Islet precursor cell (in vitro differentiated cells): ENCODE measurements at regions not wholly inside any gene's neighbourhood (a gene's known extent, or its start where the extent isn't known, plus 50 kb on each side); places are given as distances from the start of the nearest gene placed in this dataset.
"Not testable (repeated sequence)": the region's sequence is repeated elsewhere in the genome, so short reads cannot be mapped to it uniquely, and the experiment has no call there.

Experiments
- DNase-seq: peaks from one replicate; pipeline ENCODE4 v3.0.0-alpha.2; 2018

DNA sequence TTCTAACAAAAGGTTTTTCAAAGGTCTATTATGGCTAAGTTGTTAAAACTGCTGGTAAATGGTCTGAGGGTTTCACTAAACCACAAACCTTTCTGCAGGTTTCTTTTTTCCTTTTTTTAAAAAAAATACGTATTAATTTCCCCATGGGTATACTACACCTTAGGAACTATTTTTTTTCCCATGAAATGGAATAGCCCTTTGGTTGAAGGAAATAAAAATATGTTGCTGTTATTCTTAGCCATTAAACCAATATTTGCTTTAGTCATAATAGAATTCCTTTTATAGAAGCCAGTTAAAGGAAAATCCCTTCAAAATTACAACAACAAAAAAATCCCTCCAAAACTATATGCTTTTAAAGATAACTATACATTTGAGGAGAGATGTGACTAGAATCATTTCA, 1303.3 kb downstream of the ROBO2 start:
- no peak for DNase-seq

- DNase-seq, result not testable (repeated sequence)
Measured at GRCh38 chr3:78344267-78344666, 1304.4 kb downstream of the ROBO2 start.

DNA sequence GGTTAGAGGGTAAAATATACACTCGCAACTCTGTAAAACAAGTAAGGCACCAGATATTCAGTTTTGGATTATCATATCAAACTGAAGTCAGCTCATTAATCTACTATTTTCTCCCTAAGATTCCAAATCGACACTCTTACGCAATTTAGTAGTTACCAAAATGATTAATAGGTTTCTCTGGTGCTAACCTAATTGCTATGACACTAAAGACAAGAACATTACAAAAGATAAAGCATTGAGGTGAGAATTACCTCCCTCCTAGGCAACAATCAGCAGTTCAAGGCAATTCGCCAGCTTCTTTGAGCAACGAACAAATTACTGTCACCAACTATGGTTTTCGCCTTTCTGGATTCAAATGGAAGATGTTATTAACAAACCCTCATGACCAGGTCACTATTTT, 1305.0 kb downstream of the ROBO2 start:
- no peak for DNase-seq

GRCh38 chr3:78347176-78347575, 1307.3 kb downstream of the ROBO2 start:
- DNase-seq, result no peak

- DNase-seq, result no peak
Measured at GRCh38 chr3:78348664-78349063, 1308.8 kb downstream of the ROBO2 start.

GRCh38 chr3:78349571-78349970, 1309.7 kb downstream of the ROBO2 start:
- DNase-seq, result no peak

GRCh38 chr3:78351334-78351733, 1311.4 kb downstream of the ROBO2 start:
- DNase-seq, result no peak

DNA sequence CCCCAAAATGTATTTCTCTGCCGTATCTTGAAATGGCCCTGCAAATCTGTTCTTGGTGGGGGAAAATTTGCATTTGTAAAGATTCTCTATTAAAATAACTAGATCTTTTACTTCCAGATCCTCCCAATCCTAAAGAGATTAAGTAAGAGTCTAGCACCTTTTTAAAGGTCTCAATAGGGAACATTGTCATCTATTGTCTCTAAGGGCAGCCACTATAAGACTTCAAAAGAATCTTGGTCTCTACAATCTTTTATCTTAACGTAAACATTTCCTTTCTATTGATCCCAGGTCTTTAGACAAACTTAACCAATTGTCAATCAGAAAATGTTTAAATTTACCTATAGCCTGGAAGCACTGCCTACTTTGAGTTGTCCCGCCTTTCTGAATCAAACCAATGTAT, 1313.3 kb downstream of the ROBO2 start:
- DNase-seq, result no peak

DNA sequence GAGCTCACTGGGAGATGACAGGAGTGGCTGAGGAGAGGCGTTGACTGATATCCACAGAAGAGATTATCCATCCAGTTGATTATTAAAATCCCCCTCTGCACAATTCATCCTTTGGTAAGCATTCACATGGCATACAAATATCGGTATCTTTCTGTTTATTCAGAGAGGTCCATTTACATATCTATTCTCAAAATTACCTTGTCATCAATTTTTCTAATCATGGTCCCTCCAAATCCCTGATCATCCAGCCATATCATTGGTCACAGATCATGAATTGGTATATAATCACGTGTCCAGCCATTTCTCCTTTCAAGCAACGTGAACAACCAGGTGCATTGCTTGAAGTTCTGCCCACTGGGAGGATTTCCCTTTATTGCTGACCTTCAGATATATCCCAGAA, 1321.0 kb downstream of the ROBO2 start:
- DNase-seq, result no peak

- DNase-seq, result no peak
Measured at GRCh38 chr3:78368636-78369345, 1328.9 kb downstream of the ROBO2 start.

DNA sequence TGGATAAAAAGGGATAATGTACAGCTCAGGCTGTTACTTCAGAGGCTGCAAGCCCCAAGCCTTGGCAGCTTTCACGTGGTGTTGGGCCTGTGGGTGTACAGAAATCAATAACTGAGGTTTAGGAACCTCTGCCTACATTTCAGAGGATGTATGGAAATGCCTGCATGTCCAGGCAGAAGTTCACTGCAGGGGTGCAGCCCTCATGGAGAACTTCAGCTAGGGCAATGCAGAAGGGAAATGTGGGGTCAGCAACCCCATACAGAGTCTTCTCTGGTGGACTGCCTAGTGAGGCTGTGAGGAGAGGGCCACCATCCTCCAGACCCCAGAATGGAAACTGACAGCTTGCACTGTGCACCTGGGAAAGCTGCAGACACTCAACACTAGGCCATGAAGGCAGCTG, 1350.3 kb downstream of the ROBO2 start:
- no peak for DNase-seq

DNA sequence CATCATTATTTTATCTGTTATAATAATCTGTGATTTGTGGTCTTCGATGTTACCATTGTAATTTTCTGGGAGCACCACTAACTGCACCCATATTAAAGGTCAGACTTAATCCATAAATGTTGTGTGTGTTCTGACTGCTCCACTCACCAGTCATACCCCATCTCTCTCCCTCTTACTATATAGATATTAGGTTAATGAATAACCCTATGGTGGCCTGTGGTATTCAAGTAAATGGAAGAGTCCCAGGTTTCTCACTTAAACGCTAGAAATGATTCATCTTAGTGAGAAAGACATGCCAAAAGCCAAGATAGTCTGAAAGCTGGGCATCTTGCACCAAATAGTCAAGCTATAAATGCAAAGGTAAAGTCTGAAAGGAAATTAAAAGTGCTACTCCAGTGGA, 1358.5 kb downstream of the ROBO2 start:
- DNase-seq, result no peak

GRCh38 chr3:78402720-78403119, 1362.8 kb downstream of the ROBO2 start:
- no peak for DNase-seq

- DNase-seq, result no peak
Measured at GRCh38 chr3:78405745-78406144, 1362.1 kb downstream of the ROBO1 start.

DNA sequence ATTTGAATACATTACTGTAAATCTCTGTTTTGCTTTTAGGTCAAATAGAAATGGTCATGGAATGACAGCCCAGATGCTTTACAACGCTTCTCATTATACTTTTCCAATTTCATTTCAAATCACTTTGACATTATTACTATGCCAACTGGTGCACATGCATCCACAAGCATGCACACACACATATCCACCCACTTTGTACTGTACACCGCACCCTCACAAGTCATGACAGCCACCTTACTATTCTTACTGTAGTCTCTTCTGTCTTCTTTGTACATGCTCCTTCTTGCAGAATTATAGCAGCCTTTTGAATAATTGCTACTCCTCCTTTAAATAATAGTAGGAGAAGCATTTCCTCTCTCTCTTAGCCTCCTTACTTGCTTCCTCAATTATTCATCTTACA, 1361.4 kb downstream of the ROBO1 start:
- no peak for DNase-seq

- no peak for DNase-seq
Measured at GRCh38 chr3:78410077-78410476, 1357.7 kb downstream of the ROBO1 start.

GRCh38 chr3:78414261-78414660, 1353.5 kb downstream of the ROBO1 start:
- DNase-seq, result no peak

- DNase-seq, result no peak
Measured at GRCh38 chr3:78420611-78421010, 1347.2 kb downstream of the ROBO1 start.

DNA sequence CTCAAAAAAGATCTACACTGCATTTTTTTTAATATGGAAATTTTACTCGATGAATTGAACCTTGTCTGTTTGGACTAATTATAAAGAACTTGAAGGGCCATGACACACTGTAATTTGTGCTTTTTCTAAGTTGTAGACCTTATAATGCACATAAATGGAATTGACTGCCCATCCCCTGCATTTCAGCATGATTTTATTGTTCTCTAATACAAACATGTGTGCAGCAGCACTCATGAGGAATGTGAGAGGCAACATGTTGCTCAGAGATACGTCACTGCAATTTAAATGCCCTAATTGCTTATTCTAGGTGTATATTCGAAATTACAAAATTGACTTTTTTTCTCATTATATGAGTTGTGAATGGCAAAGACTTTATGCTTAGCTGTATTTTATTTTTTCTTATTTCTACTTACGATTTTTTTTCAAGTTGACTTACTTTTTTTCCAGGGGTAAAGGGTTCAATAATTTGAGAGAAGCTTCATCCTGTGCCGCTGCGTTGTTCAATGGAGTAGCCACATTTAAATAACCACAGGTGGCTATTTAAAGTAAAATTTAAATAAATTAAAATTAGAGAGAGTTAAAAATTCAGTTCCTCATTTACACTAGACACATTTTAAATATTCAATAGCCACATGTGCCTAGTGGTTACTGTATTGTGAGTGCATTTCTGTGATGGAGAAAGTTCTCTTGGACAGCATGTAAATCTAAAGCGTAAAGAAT, 1346.4 kb downstream of the ROBO1 start:
- DNase-seq, result no peak

DNA sequence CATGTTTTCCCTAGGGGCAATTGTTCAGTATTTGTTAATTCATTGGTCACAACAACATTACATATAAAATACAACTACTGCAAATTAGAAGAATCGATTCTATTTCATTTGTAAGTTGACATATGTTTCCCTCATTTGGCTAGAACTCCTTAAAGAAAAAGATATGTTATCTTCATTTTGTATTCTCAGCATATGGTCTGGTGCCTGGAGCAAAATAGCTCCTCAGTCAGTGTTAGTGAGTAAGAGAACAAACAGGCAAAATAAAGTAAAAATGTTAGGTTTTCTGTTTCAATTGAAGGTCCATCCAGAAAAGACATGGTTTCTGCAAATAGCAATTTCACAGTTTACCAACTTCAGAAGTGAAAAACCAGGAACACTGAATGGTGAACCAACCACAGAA, 1343.1 kb downstream of the ROBO1 start:
- no peak for DNase-seq

DNA sequence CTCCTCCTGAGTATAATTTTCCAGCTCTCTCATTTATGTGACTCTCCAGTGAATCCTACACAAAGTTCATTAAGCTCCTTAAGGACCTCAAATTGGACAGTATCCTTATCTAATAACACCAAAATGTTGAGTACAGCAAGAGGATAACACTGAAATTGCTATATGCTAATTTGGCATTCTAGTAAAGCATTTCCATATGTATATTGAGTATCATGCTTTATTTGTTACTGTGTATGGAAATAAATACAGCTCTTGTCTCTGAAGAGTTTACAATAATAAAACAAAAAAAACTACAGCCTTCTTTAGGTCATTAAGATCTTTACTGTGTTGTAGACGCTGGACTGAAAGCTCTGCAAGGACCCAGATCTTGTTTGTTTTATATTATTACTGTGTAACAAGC, 1341.3 kb downstream of the ROBO1 start:
- no peak for DNase-seq

GRCh38 chr3:78427303-78427702, 1340.5 kb downstream of the ROBO1 start:
- no peak for DNase-seq

DNA sequence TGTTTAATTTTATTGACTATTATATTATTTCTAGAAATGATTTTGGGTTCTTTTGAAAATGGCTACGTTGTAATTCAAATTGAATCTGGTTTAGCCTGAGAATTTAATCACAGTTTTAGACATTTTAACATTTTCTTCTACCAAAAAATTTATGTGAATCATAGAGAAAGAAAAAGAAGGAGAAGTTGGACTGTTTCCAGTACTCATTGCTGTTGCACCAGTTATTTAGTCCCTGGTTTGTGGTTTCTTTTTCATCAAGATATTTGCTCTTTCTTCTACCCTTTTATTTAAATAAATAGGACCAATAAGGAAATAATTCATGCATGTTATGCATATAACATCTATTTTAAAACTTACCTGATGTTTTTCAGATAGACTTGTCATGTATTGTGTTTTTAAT, 1337.1 kb downstream of the ROBO1 start:
- no peak for DNase-seq

DNA sequence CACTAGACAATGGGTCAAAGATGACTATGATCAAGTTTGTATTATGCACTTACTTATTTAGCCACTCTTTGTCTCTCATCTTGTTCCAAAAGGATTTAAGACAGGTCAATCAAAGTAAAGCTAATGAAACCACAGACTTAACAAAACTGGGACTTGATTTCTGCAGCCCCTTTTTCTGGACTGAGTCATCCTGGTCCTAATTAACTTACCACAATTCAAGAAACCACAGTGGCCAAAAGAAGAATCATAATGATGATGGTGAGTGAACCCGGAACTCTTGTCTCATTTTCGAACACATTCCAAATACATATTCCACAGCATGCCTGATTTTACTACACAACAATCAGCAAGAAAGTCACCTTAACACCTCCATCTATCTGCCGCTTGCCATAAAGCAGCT, 1333.0 kb downstream of the ROBO1 start:
- no peak for DNase-seq

- no peak for DNase-seq
Measured at GRCh38 chr3:78455166-78455565, 1312.6 kb downstream of the ROBO1 start.
